ENCODE measurements at regions not wholly inside any gene's neighbourhood (a gene's known extent, or its start where the extent isn't known, plus 50 kb on each side); places are given as distances from the start of the nearest gene placed in this dataset.

DNA sequence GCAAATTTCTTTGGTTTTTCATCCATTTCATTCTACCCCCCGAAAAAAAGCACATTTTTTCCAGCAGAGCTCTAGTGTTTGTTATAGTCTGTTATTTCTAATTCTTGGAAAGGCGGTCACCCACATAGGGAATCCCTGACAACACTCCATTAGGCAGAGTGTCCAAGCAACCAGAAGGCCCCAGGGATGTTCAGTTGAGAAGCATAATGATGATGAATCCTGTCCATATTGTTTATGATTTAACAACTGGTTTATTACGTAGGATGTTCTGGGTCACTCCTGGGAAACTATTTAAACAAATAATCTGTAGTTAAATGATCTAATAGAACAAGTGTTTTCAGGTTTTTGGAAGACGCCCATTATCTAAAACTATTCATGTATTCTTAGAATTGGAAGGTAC, 388.7 kb downstream of the TNS1 start:
- TF ChIP-seq, protein P1, sequence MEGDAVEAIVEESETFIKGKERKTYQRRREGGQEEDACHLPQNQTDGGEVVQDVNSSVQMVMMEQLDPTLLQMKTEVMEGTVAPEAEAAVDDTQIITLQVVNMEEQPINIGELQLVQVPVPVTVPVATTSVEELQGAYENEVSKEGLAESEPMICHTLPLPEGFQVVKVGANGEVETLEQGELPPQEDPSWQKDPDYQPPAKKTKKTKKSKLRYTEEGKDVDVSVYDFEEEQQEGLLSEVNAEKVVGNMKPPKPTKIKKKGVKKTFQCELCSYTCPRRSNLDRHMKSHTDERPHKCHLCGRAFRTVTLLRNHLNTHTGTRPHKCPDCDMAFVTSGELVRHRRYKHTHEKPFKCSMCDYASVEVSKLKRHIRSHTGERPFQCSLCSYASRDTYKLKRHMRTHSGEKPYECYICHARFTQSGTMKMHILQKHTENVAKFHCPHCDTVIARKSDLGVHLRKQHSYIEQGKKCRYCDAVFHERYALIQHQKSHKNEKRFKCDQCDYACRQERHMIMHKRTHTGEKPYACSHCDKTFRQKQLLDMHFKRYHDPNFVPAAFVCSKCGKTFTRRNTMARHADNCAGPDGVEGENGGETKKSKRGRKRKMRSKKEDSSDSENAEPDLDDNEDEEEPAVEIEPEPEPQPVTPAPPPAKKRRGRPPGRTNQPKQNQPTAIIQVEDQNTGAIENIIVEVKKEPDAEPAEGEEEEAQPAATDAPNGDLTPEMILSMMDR (IDR thresholded peaks at IDR 0.05): no peak
- TF ChIP-seq POLR2A (IDR thresholded peaks at IDR 0.05) (no peak), POLR2AphosphoS5 (IDR thresholded peaks at IDR 0.05) (no peak)
- Histone ChIP-seq H3K27ac (no peak overlapping the region), H3K4me3 (no peak overlapping the region), H3K9me3 (no peaks in the 10 kb centered on the region), H3K27me3 (replicated peaks; ENCODE audit: insufficient read depth) (no peaks in the 10 kb centered on the region), H3K4me1 (replicated peaks) (no peaks in the 10 kb centered on the region), H3K36me3 (no peaks in the 10 kb centered on the region)
- DNase-seq (ENCODE audit: low spot score): no peak
- WGBS: 89% methylated on average over 4 of the region's 4 CpGs
- intact Hi-C loops (cut with DNase I): no loop called here

- Histone ChIP-seq H3K36me3 (no peaks in the 10 kb centered on the region), H3K4me1 (replicated peaks) (no peaks in the 10 kb centered on the region), H3K27ac (no peak overlapping the region), H3K4me3 (no peak overlapping the region), H3K27me3 (replicated peaks; ENCODE audit: insufficient read depth) (no peaks in the 10 kb centered on the region), H3K9me3 (no peaks in the 10 kb centered on the region)
- intact Hi-C loops (cut with DNase I): no loop called here
- 94% methylated on average over 9 of the region's 9 CpGs for WGBS
- TF ChIP-seq, protein P1 (IDR thresholded peaks at IDR 0.05): no peak
- no peak for TF ChIP-seq POLR2AphosphoS5 (IDR thresholded peaks at IDR 0.05)
- no peak for TF ChIP-seq POLR2A (IDR thresholded peaks at IDR 0.05)
- DNase-seq (ENCODE audit: low spot score): no peak
Measured at GRCh38 chr2:217612920-217613319, 389.9 kb downstream of the TNS1 start.

- TF ChIP-seq, protein P1 (IDR thresholded peaks at IDR 0.05): no peak
- TF ChIP-seq POLR2AphosphoS5 (IDR thresholded peaks at IDR 0.05): no peak
- no peak for TF ChIP-seq POLR2A (IDR thresholded peaks at IDR 0.05)
- no peaks in the 10 kb centered on the region for H3K27me3 ChIP-seq (replicated peaks; ENCODE audit: insufficient read depth)
- no peak overlapping the region for H3K27ac ChIP-seq
- H3K4me1 ChIP-seq (replicated peaks): no peaks in the 10 kb centered on the region
- H3K4me3 ChIP-seq: no peak overlapping the region
- no peaks in the 10 kb centered on the region for H3K36me3 ChIP-seq
- intact Hi-C loops (cut with DNase I): no loop called here
- no peaks in the 10 kb centered on the region for H3K9me3 ChIP-seq
- WGBS: 59% methylated on average over 3 of the region's 3 CpGs
- DNase-seq (ENCODE audit: low spot score): no peak
Measured at GRCh38 chr2:217612211-217612610, 390.6 kb downstream of the TNS1 start.

DNA sequence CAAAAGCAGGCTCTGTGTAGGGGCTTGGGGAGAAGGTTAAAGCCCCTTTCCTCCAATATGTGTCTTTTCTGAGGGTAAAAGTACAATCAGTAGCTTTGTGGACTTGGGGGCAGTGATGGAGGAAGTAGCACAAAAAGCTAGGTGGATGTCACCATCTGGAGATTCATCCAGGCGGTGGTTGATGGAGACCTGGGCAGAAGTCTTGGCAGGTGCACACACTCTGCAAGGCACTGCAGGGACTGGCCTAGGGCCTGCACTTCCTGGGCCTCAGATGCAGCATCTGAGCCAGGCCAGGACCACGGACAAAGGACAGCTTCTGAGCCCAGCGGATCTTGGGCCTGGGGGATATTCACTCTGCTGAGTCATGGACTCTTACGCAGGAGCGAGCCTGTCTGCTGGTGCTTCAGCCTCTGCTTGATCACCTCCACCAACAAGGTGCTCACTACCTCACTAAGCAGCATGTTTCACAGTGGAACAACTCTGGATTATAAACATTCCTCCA, 391.1 kb downstream of the TNS1 start:
- intact Hi-C loops (cut with DNase I): no loop called here
- TF ChIP-seq POLR2A (IDR thresholded peaks at IDR 0.05) (no peak), POLR2AphosphoS5 (IDR thresholded peaks at IDR 0.05) (no peak)
- TF ChIP-seq, protein P1 (IDR thresholded peaks at IDR 0.05): no peak

GRCh38 chr2:217611056-217611455, 391.7 kb downstream of the TNS1 start:
- no peak for DNase-seq (ENCODE audit: low spot score)
- Histone ChIP-seq H3K4me1 (replicated peaks) (no peaks in the 10 kb centered on the region), H3K4me3 (no peak overlapping the region), H3K27ac (no peak overlapping the region), H3K27me3 (replicated peaks; ENCODE audit: insufficient read depth) (no peaks in the 10 kb centered on the region), H3K36me3 (no peaks in the 10 kb centered on the region), H3K9me3 (no peaks in the 10 kb centered on the region)
- WGBS: 95% methylated on average over 4 of the region's 4 CpGs
- TF ChIP-seq POLR2AphosphoS5 (IDR thresholded peaks at IDR 0.05): no peak
- TF ChIP-seq, protein P1 (IDR thresholded peaks at IDR 0.05): no peak
- TF ChIP-seq POLR2A (IDR thresholded peaks at IDR 0.05): no peak
- intact Hi-C loops (cut with DNase I): no loop called here

More for the DNA sequence above, 391.1 kb downstream of the TNS1 start:
- Histone ChIP-seq H3K4me3 (no peak overlapping the region), H3K27ac (no peak overlapping the region), H3K36me3 (no peaks in the 10 kb centered on the region), H3K4me1 (replicated peaks) (no peaks in the 10 kb centered on the region), H3K9me3 (no peaks in the 10 kb centered on the region), H3K27me3 (replicated peaks; ENCODE audit: insufficient read depth) (no peaks in the 10 kb centered on the region)
- WGBS: 88% methylated on average over 5 of the region's 5 CpGs
- no peak for DNase-seq (ENCODE audit: low spot score)

Measured in prostate gland (tissue), 2 donors.